ENCODE measurements at regions not wholly inside any gene's neighbourhood (a gene's known extent, or its start where the extent isn't known, plus 50 kb on each side); places are given as distances from the start of the nearest gene placed in this dataset.

DNA sequence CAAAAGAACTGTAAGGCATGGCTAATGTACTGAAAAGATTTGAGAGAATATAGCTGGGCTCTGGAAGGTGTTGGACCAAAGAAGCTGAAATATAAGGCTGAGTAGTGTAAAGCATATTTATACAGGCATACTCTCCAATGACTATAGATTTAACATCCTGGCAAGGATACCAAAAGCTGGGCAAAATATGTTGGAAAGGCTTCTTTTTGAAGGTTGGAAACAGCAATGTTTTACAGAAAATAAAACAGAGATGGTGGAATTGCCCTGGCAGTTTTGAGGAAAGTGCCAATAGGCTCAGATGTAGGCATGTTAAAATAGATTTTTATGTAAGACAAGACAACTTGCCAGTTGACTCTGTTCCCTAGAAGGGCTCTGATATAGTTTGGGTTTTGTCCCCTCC lies 184.1 kb upstream of the SHISA6 start:
- intact Hi-C loops (cut with micrococcal nuclease): no loop called here
- no peak overlapping the region for H3K4me3 Mint-ChIP-seq
- H3K27me3 Mint-ChIP-seq: no peaks in the 10 kb centered on the region
- peaks cover 6% of the 10 kb centered on the region for H3K9me3 Mint-ChIP-seq
- no peak for TF ChIP-seq CTCF (IDR thresholded peaks at IDR 0.05)
- H3K36me3 Mint-ChIP-seq (ENCODE audit: low read depth): no peaks in the 10 kb centered on the region
- DNase-seq: no peak
- H3K27ac Mint-ChIP-seq: no peak overlapping the region
- no peak for ATAC-seq (ENCODE audit: low read depth)
- ChIA-PET POLR2A (no interaction called here), CTCF (interaction anchor here (0.6 kb wide), 1 partner anchor 59 kb away, joined by 3 read pairs; no protein-coding TSS in a partner anchor)
- no peaks in the 10 kb centered on the region for H3K4me1 Mint-ChIP-seq

DNA sequence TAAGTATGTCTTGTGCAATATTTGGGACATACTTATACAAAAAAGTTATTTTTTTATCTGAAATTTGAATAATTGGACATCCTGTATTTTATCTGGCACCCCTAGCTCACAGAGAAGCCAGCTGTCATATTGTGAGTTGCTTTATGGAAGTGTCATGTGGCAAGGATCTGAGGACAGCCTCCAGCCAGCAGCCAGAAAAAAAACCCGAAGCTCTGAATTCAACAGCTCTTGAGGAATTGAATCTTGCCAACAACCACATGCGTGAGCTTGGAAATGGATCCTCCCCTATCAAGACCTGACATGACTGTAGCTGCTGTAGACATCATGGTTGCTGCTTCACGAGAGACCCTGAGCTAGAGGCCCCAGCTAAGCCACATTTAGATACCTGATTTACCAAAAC lies 187.2 kb upstream of the SHISA6 start:
- DNase-seq (no peak), ATAC-seq (ENCODE audit: low read depth) (no peak)
- H3K4me3 Mint-ChIP-seq: no peak overlapping the region
- no peaks in the 10 kb centered on the region for H3K4me1 Mint-ChIP-seq
- H3K27ac Mint-ChIP-seq: no peak overlapping the region
- no peaks in the 10 kb centered on the region for H3K36me3 Mint-ChIP-seq (ENCODE audit: low read depth)
- H3K9me3 Mint-ChIP-seq: peaks cover 2% of the 10 kb centered on the region
- intact Hi-C loops (cut with micrococcal nuclease): no loop called here
- no peaks in the 10 kb centered on the region for H3K27me3 Mint-ChIP-seq
- TF ChIP-seq CTCF (IDR thresholded peaks at IDR 0.05): no peak
- POLR2A ChIA-PET: no interaction called here
- CTCF ChIA-PET: no interaction called here

GRCh38 chr17:11049539-11049938 lies 191.5 kb upstream of the SHISA6 start:
- intact Hi-C loops (cut with micrococcal nuclease): no loop called here
- no peaks in the 10 kb centered on the region for H3K27me3 Mint-ChIP-seq
- no peak for DNase-seq
- no peak for TF ChIP-seq CTCF (IDR thresholded peaks at IDR 0.05)
- no peaks in the 10 kb centered on the region for H3K9me3 Mint-ChIP-seq
- ChIA-PET CTCF (no interaction called here), POLR2A (no interaction called here)
- ATAC-seq (ENCODE audit: low read depth): no peak
- H3K27ac Mint-ChIP-seq: no peak overlapping the region
- H3K4me3 Mint-ChIP-seq: no peak overlapping the region
- no peaks in the 10 kb centered on the region for H3K36me3 Mint-ChIP-seq (ENCODE audit: low read depth)
- H3K4me1 Mint-ChIP-seq: no peaks in the 10 kb centered on the region

DNA sequence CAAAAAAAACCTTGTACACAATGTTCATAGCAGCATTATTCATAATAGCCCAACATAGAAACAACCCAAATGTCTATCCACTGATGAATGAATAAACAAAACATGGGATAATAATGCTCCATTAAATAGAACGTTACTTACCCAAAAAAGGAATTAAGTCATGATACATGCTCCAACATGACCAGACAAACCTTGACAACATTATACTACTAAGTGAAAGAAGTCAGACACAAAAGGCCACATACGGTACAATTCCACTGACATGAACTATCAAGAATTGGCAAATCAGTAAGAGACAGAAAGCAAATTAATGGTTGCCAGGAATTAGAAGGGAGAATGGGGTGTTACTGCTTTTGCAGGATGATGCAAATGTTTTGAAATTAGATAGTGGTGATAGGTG lies 193.8 kb upstream of the SHISA6 start:
- Mint-ChIP-seq H3K27me3 (no peaks in the 10 kb centered on the region), H3K9me3 (no peaks in the 10 kb centered on the region), H3K4me1 (no peaks in the 10 kb centered on the region), H3K27ac (no peak overlapping the region), H3K36me3 (ENCODE audit: low read depth) (no peaks in the 10 kb centered on the region), H3K4me3 (no peak overlapping the region)
- ATAC-seq (ENCODE audit: low read depth) (no peak), DNase-seq (no peak)
- TF ChIP-seq CTCF (IDR thresholded peaks at IDR 0.05): no peak
- intact Hi-C loops (cut with micrococcal nuclease): no loop called here
- ChIA-PET POLR2A (no interaction called here), CTCF (no interaction called here)

GRCh38 chr17:11039342-11039741 lies 201.5 kb upstream of the PIRT start:
- H3K36me3 Mint-ChIP-seq (ENCODE audit: low read depth): no peaks in the 10 kb centered on the region
- no peak overlapping the region for H3K4me3 Mint-ChIP-seq
- H3K27ac Mint-ChIP-seq: no peak overlapping the region
- ChIA-PET POLR2A (no interaction called here), CTCF (no interaction called here)
- peaks cover 6% of the 10 kb centered on the region for H3K9me3 Mint-ChIP-seq
- no peak for TF ChIP-seq CTCF (IDR thresholded peaks at IDR 0.05)
- intact Hi-C loops (cut with micrococcal nuclease): no loop called here
- DNase-seq: no peak
- no peak for ATAC-seq (ENCODE audit: low read depth)
- H3K27me3 Mint-ChIP-seq: no peaks in the 10 kb centered on the region
- no peaks in the 10 kb centered on the region for H3K4me1 Mint-ChIP-seq

Measured in activated B cell treated with CpG ODN at 0.5 μM for 24 hours (primary cell).